Lower leg skin (tissue), 3 donors: ENCODE measurements at regions not wholly inside any gene's neighbourhood (a gene's known extent, or its start where the extent isn't known, plus 50 kb on each side); places are given as distances from the start of the nearest gene placed in this dataset.

Experiments used
- POLR2A ChIP-seq, 2 donors: fragments of 450-650 bp; IDR thresholded peaks; one replicate each; pipeline ENCODE4 v1.6.1; 2016 to 2017; ENCODE audit warnings: antibody characterized with exemption in 2 of 2, mild to moderate bottlenecking in 1 of 2, moderate library complexity in 1 of 2
- TF ChIP-seq, protein P1 (sequence below), 3 donors: fragments of 450-650 bp; IDR thresholded peaks; one replicate each; pipeline ENCODE4 v1.5.1; 2016; ENCODE audit warnings: antibody characterized with exemption in 3 of 3, mild to moderate bottlenecking in 3 of 3, moderate library complexity in 2 of 3

GRCh38 chr5:167712986-167713585 is 578.4 kb upstream of the WWC1 start:
- TF ChIP-seq, protein P1, sequence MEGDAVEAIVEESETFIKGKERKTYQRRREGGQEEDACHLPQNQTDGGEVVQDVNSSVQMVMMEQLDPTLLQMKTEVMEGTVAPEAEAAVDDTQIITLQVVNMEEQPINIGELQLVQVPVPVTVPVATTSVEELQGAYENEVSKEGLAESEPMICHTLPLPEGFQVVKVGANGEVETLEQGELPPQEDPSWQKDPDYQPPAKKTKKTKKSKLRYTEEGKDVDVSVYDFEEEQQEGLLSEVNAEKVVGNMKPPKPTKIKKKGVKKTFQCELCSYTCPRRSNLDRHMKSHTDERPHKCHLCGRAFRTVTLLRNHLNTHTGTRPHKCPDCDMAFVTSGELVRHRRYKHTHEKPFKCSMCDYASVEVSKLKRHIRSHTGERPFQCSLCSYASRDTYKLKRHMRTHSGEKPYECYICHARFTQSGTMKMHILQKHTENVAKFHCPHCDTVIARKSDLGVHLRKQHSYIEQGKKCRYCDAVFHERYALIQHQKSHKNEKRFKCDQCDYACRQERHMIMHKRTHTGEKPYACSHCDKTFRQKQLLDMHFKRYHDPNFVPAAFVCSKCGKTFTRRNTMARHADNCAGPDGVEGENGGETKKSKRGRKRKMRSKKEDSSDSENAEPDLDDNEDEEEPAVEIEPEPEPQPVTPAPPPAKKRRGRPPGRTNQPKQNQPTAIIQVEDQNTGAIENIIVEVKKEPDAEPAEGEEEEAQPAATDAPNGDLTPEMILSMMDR (IDR thresholded peaks at IDR 0.05) = no peak
- no peak for TF ChIP-seq POLR2A (IDR thresholded peaks at IDR 0.05)
